Esophagus squamous epithelium (tissue), 4 donors: ENCODE measurements at regions not wholly inside any gene's neighbourhood (a gene's known extent, or its start where the extent isn't known, plus 50 kb on each side); places are given as distances from the start of the nearest gene placed in this dataset.

Source experiments
- POLR2A ChIP-seq, 4 donors: fragments of 450-650 bp; IDR thresholded peaks; one replicate each; pipeline ENCODE4 v1.6.1; 2017; ENCODE audit warnings: antibody characterized with exemption in 4 of 4, mild to moderate bottlenecking in 4 of 4, moderate library complexity in 3 of 4
- TF ChIP-seq, protein P1 (sequence below), 6 experiments: fragments of 450-650 bp in 4 of 6; fragments of 200-600 bp in 2 of 6; sonication (generic) in 2 of 6; IDR thresholded peaks; one replicate each; pipeline ENCODE4 v1.5.1; 2016 to 2019; ENCODE audit warnings: antibody characterized with exemption in 6 of 6, mild to moderate bottlenecking in 4 of 6, moderate library complexity in 4 of 6

DNA sequence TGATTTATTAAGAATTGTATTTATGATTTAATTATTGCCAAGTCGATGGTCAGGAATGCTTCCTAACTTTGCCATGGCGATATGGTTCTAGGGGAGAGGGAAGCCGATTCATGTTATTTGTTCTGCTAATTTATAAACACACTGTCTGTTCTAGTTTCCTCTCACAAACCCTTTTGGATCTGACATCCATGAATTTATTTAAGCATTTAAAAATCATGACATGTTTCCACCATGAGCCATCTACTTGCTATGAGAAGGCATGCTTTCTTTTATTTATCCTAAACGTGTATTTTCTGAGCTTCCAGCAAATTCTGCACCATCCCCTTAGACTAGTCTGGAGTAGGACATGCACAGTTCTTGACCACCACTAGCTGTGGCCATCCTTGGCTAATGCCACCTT lies 136.6 kb upstream of the STC2 start:
- TF ChIP-seq, protein P1, sequence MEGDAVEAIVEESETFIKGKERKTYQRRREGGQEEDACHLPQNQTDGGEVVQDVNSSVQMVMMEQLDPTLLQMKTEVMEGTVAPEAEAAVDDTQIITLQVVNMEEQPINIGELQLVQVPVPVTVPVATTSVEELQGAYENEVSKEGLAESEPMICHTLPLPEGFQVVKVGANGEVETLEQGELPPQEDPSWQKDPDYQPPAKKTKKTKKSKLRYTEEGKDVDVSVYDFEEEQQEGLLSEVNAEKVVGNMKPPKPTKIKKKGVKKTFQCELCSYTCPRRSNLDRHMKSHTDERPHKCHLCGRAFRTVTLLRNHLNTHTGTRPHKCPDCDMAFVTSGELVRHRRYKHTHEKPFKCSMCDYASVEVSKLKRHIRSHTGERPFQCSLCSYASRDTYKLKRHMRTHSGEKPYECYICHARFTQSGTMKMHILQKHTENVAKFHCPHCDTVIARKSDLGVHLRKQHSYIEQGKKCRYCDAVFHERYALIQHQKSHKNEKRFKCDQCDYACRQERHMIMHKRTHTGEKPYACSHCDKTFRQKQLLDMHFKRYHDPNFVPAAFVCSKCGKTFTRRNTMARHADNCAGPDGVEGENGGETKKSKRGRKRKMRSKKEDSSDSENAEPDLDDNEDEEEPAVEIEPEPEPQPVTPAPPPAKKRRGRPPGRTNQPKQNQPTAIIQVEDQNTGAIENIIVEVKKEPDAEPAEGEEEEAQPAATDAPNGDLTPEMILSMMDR (IDR thresholded peaks at IDR 0.05) = no peak
- TF ChIP-seq POLR2A (IDR thresholded peaks at IDR 0.05) = no peak
